ENCODE measurements at regions not wholly inside any gene's neighbourhood (a gene's known extent, or its start where the extent isn't known, plus 50 kb on each side); places are given as distances from the start of the nearest gene placed in this dataset.

GRCh38 chr20:39132511-39132910 is 170.4 kb downstream of the DHX35 start:
- Histone ChIP-seq H3F3A (ENCODE audit: low read depth) (no peaks in the 10 kb centered on the region), H4K20me1 (ENCODE audit: insufficient read depth, low read length, poor library complexity, severe bottlenecking) (no peaks in the 10 kb centered on the region), H3K36me3 (ENCODE audit: insufficient read depth, low read length) (no peaks in the 10 kb centered on the region), H3K9me3 (ENCODE audit: insufficient read depth, low read depth, low read length) (no peaks in the 10 kb centered on the region), H3K9me2 (replicated peaks; ENCODE audit: low read depth, low read length) (no peaks in the 10 kb centered on the region), H3K4me2 (ENCODE audit: low read depth, low read length, poor library complexity, severe bottlenecking) (no peak overlapping the region), H3K4me3 (ENCODE audit: low read length, poor library complexity, severe bottlenecking) (no peak overlapping the region), H3K9ac (ENCODE audit: low read depth, low read length, poor library complexity, severe bottlenecking) (no peak overlapping the region), H3K27me3 (ENCODE audit: insufficient read depth, low read length, poor library complexity, severe bottlenecking) (no peaks in the 10 kb centered on the region), H3K4me1 (ENCODE audit: insufficient read depth, low read length, poor library complexity, severe bottlenecking) (no peaks in the 10 kb centered on the region), H2AFZ (ENCODE audit: low read length) (no peak overlapping the region), H3K79me2 (ENCODE audit: insufficient read depth, low read length) (no peaks in the 10 kb centered on the region)
- no peak for TF ChIP-seq EZH2phosphoT487 (IDR thresholded peaks at IDR 0.05; ENCODE audit: borderline replicate concordance)
- TF ChIP-seq CTCF (conservative IDR thresholded peaks at IDR 0.05; ENCODE audit: low read length) = no peak

- Histone ChIP-seq H3K9me3 (ENCODE audit: insufficient read depth, low read depth, low read length) (no peaks in the 10 kb centered on the region), H3K27me3 (ENCODE audit: insufficient read depth, low read length, poor library complexity, severe bottlenecking) (no peaks in the 10 kb centered on the region), H3K9ac (ENCODE audit: low read depth, low read length, poor library complexity, severe bottlenecking) (no peak overlapping the region), H2AFZ (ENCODE audit: low read length) (no peak overlapping the region), H3K4me3 (ENCODE audit: low read length, poor library complexity, severe bottlenecking) (no peak overlapping the region), H3K79me2 (ENCODE audit: insufficient read depth, low read length) (no peaks in the 10 kb centered on the region), H3K9me2 (replicated peaks; ENCODE audit: low read depth, low read length) (no peaks in the 10 kb centered on the region), H3F3A (ENCODE audit: low read depth) (no peaks in the 10 kb centered on the region), H3K36me3 (ENCODE audit: insufficient read depth, low read length) (no peaks in the 10 kb centered on the region), H3K4me2 (ENCODE audit: low read depth, low read length, poor library complexity, severe bottlenecking) (no peak overlapping the region), H3K4me1 (ENCODE audit: insufficient read depth, low read length, poor library complexity, severe bottlenecking) (no peaks in the 10 kb centered on the region), H4K20me1 (ENCODE audit: insufficient read depth, low read length, poor library complexity, severe bottlenecking) (no peaks in the 10 kb centered on the region)
- TF ChIP-seq CTCF (conservative IDR thresholded peaks at IDR 0.05; ENCODE audit: low read length) (no peak), EZH2phosphoT487 (IDR thresholded peaks at IDR 0.05; ENCODE audit: borderline replicate concordance) (no peak)
These were observed 169.9 kb downstream of the DHX35 start for GRCh38 chr20:39132093-39132492.

- no peaks in the 10 kb centered on the region for H3F3A ChIP-seq (ENCODE audit: low read depth)
- H3K4me2 ChIP-seq (ENCODE audit: low read depth, low read length, poor library complexity, severe bottlenecking) = no peak overlapping the region
- H3K9me3 ChIP-seq (ENCODE audit: insufficient read depth, low read depth, low read length) = no peaks in the 10 kb centered on the region
- H2AFZ ChIP-seq (ENCODE audit: low read length) = no peak overlapping the region
- H3K4me1 ChIP-seq (ENCODE audit: insufficient read depth, low read length, poor library complexity, severe bottlenecking) = no peaks in the 10 kb centered on the region
- no peak overlapping the region for H3K9ac ChIP-seq (ENCODE audit: low read depth, low read length, poor library complexity, severe bottlenecking)
- H3K9me2 ChIP-seq (replicated peaks; ENCODE audit: low read depth, low read length) = no peaks in the 10 kb centered on the region
- H3K79me2 ChIP-seq (ENCODE audit: insufficient read depth, low read length) = no peaks in the 10 kb centered on the region
- no peak for TF ChIP-seq EZH2phosphoT487 (IDR thresholded peaks at IDR 0.05; ENCODE audit: borderline replicate concordance)
- TF ChIP-seq CTCF (conservative IDR thresholded peaks at IDR 0.05; ENCODE audit: low read length) = no peak
- H3K4me3 ChIP-seq (ENCODE audit: low read length, poor library complexity, severe bottlenecking) = no peak overlapping the region
- H3K36me3 ChIP-seq (ENCODE audit: insufficient read depth, low read length) = no peaks in the 10 kb centered on the region
- no peaks in the 10 kb centered on the region for H3K27me3 ChIP-seq (ENCODE audit: insufficient read depth, low read length, poor library complexity, severe bottlenecking)
- H4K20me1 ChIP-seq (ENCODE audit: insufficient read depth, low read length, poor library complexity, severe bottlenecking) = no peaks in the 10 kb centered on the region
These were observed 168.5 kb downstream of the DHX35 start for GRCh38 chr20:39130627-39131026.
